ENCODE measurements at regions not wholly inside any gene's neighbourhood (a gene's known extent, or its start where the extent isn't known, plus 50 kb on each side); places are given as distances from the start of the nearest gene placed in this dataset.
"Not testable (repeated sequence)": the region's sequence is repeated elsewhere in the genome, so short reads cannot be mapped to it uniquely, and the experiment has no call there.

DNA sequence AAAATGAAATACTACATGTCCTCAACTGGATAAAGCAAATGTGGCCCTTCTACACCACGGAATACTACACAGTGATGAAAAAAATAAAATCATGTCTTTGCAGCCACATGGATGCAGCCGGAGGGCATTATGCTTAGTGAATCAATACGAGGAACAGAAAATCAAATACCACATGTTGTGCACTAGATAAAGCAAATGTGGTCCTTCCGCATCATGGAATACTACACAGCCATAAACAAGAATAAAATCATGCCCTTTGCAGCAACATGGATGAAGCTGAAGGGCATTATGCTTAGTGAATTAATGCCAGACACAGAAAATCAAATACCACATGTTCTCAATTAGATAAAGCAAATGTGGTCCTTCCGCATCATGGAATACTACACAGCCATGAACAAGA lies 204.4 kb downstream of the GOLGA6L6 start:
- H3K4me3 ChIP-seq (ENCODE audit: low read length in 3 of 3); H3K4me1 ChIP-seq (ENCODE audit: control insufficient read depth in 2 of 3, insufficient read depth in 2 of 3, low read depth in 1 of 3, low read length in 3 of 3); DNase-seq; intact Hi-C loops (cut with DNase I); H3K9ac ChIP-seq (ENCODE audit: low read length in 3 of 3); H3K36me3 ChIP-seq (ENCODE audit: control insufficient read depth in 2 of 3, insufficient read depth in 3 of 3, low read length in 3 of 3); H3K27me3 ChIP-seq (ENCODE audit: control insufficient read depth, insufficient read depth, low read length); FAIRE-seq; H3K27ac ChIP-seq (ENCODE audit: low read depth in 2 of 2, low read length in 2 of 2): not testable (repeated sequence)
- peaks cover 0 to 23% (median 0%) of the 10 kb centered on the region in 3 donors for H3K9me3 ChIP-seq (ENCODE audit: control insufficient read depth in 2 of 3, insufficient read depth in 1 of 3, low read length in 3 of 3)

DNA sequence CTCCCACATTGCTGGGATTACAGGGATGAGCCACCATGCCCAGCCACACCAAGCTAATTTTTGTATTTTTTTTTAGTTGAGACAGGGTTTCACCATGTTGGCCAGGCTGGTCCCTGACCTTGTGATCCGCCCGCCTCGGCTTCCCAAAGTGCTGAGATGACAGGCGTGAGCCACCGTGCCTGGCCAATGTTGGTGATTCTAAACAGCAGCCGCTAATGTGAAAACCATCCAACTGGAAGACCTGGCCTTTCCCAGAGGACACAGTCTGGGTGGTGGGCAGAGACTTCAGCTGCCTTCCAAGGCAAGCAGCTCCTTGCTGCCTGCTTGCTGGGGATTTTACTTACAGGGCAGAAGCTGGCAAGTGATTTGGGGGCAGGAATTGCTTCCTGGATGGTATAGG lies 207.1 kb downstream of the GOLGA6L6 start:
- H3K9me3 ChIP-seq (ENCODE audit: control insufficient read depth in 2 of 3, insufficient read depth in 1 of 3, low read length in 3 of 3); H3K9ac ChIP-seq (ENCODE audit: low read length in 3 of 3); H3K4me3 ChIP-seq (ENCODE audit: low read length in 3 of 3); H3K36me3 ChIP-seq (ENCODE audit: control insufficient read depth in 2 of 3, insufficient read depth in 3 of 3, low read length in 3 of 3); H3K4me1 ChIP-seq (ENCODE audit: control insufficient read depth in 2 of 3, insufficient read depth in 2 of 3, low read depth in 1 of 3, low read length in 3 of 3); H3K27ac ChIP-seq (ENCODE audit: low read depth in 2 of 2, low read length in 2 of 2); FAIRE-seq; intact Hi-C loops (cut with DNase I); H3K27me3 ChIP-seq (ENCODE audit: control insufficient read depth, insufficient read depth, low read length): not testable (repeated sequence)
- DNase-seq, result peak in 1 of 5 donors; percentile 41

DNA sequence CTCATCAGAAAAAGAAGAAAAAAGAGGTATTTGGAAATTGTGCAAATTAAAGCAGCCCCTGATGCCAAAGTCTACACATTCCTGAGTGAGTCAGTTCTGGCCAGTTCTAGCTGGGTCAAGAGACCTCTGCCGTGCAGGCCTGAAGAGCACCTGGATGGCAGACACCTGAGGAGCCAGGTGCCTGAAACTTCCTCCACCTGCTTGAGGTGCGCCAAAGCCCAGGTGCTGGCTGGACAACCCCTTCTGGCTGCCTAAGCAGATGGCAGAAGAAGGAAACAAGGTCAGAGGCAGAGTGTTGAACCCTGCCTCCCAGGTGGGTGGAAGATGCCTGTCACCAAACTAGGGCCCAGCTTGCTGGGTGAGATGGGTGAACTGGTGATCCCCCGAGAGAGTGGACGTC lies 215.8 kb downstream of the GOLGA6L6 start:
- H3K4me1 ChIP-seq (ENCODE audit: control insufficient read depth in 2 of 3, insufficient read depth in 2 of 3, low read depth in 1 of 3, low read length in 3 of 3); FAIRE-seq; H3K36me3 ChIP-seq (ENCODE audit: control insufficient read depth in 2 of 3, insufficient read depth in 3 of 3, low read length in 3 of 3); H3K4me3 ChIP-seq (ENCODE audit: low read length in 3 of 3); DNase-seq; H3K9ac ChIP-seq (ENCODE audit: low read length in 3 of 3); H3K27me3 ChIP-seq (ENCODE audit: control insufficient read depth, insufficient read depth, low read length); H3K9me3 ChIP-seq (ENCODE audit: control insufficient read depth in 2 of 3, insufficient read depth in 1 of 3, low read length in 3 of 3); intact Hi-C loops (cut with DNase I): not testable (repeated sequence)
- peak overlapping the region; percentile 70 to 85 for H3K27ac ChIP-seq (ENCODE audit: low read depth in 2 of 2, low read length in 2 of 2)

DNA sequence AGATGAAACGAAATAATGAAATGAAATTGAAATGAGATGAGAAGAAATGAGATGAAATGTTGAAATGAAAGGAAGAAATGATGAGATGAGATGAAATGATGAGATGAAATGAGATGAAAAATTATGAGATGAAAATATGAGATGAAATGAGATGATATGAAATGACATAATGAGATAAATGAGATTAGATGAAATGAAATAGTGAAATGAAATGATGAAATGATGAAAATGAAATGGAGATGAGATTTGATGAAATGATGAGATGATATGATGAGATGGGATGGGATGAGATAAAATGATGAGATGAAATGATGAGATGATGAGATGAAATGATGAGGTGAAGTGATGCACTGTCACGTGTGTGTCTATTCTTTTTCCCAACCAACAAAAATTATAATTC lies 224.5 kb downstream of the GOLGA6L6 start:
- FAIRE-seq; intact Hi-C loops (cut with DNase I): not testable (repeated sequence)

DNA sequence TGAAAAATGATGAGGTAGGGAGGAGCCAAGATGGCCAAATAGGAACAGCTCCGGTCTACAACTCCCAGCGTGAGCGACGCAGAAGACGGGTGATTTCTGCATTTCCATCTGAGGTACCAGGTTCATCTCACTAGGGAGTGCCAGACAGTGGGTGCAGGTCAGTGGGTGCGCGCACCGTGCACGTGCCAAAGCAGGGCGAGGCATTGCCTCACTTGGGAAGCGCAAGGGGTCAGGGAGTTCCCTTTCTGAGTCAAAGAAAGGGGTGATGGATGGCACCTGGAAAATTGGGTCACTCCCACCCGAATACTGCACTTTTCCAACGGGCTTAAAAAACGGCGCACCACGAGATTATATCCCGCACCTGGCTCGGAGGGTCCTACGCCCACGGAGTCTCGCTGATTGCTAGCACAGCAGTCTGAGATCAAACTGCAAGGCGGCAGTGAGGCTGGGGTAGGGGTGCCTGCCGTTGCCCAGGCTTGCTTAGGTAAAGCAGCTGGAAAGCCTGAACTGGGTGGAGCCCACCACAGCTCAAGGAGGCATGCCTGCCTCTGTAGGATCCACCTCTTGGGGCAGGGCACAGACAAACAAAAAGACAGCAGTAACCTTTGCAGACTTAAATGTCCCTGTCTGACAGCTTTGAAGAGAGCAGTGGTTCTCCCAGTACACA lies 230.5 kb downstream of the GOLGA6L6 start:
- H3K9ac ChIP-seq (ENCODE audit: low read length in 3 of 3), result not testable (repeated sequence)

More for the DNA sequence above, 224.5 kb downstream of the GOLGA6L6 start:
- not testable (repeated sequence) for DNase-seq; H3K27ac ChIP-seq (ENCODE audit: low read depth in 2 of 2, low read length in 2 of 2); H3K9ac ChIP-seq (ENCODE audit: low read length in 3 of 3); H3K27me3 ChIP-seq (ENCODE audit: control insufficient read depth, insufficient read depth, low read length); H3K9me3 ChIP-seq (ENCODE audit: control insufficient read depth in 2 of 3, insufficient read depth in 1 of 3, low read length in 3 of 3); H3K36me3 ChIP-seq (ENCODE audit: control insufficient read depth in 2 of 3, insufficient read depth in 3 of 3, low read length in 3 of 3); H3K4me3 ChIP-seq (ENCODE audit: low read length in 3 of 3); H3K4me1 ChIP-seq (ENCODE audit: control insufficient read depth in 2 of 3, insufficient read depth in 2 of 3, low read depth in 1 of 3, low read length in 3 of 3)

DNA sequence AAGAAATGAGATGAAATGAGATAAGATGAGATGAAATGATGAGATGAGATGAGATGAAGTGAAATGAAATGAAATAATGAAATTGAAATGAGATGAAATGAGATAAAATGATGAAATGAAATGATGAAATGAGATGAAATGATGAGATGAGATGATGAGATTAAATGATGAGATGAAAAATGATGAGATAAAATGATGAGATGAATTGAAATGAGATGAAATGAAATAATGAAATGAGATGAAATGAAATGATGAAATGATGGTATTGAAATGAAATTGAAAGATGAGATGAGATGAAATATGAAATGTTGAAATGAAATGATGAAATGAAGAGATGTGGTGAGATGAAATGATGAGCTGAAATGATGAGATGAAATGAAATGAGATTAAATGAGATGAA lies 231.0 kb downstream of the GOLGA6L6 start:
- H3K4me1 ChIP-seq (ENCODE audit: control insufficient read depth in 2 of 3, insufficient read depth in 2 of 3, low read depth in 1 of 3, low read length in 3 of 3), result no peaks in the 10 kb centered on the region
- H3K36me3 ChIP-seq (ENCODE audit: control insufficient read depth in 2 of 3, insufficient read depth in 3 of 3, low read length in 3 of 3), result no peaks in the 10 kb centered on the region
- H3K4me3 ChIP-seq (ENCODE audit: low read length in 3 of 3), result no peak overlapping the region
- no peaks in the 10 kb centered on the region for H3K27me3 ChIP-seq (ENCODE audit: control insufficient read depth, insufficient read depth, low read length)
- no peak for FAIRE-seq
- intact Hi-C loops (cut with DNase I), result no loop called here
- H3K9ac ChIP-seq (ENCODE audit: low read length in 3 of 3), result no peak overlapping the region
- peaks cover 0 to 5% (median 0%) of the 10 kb centered on the region in 3 donors for H3K9me3 ChIP-seq (ENCODE audit: control insufficient read depth in 2 of 3, insufficient read depth in 1 of 3, low read length in 3 of 3)
- TF ChIP-seq, protein P1, sequence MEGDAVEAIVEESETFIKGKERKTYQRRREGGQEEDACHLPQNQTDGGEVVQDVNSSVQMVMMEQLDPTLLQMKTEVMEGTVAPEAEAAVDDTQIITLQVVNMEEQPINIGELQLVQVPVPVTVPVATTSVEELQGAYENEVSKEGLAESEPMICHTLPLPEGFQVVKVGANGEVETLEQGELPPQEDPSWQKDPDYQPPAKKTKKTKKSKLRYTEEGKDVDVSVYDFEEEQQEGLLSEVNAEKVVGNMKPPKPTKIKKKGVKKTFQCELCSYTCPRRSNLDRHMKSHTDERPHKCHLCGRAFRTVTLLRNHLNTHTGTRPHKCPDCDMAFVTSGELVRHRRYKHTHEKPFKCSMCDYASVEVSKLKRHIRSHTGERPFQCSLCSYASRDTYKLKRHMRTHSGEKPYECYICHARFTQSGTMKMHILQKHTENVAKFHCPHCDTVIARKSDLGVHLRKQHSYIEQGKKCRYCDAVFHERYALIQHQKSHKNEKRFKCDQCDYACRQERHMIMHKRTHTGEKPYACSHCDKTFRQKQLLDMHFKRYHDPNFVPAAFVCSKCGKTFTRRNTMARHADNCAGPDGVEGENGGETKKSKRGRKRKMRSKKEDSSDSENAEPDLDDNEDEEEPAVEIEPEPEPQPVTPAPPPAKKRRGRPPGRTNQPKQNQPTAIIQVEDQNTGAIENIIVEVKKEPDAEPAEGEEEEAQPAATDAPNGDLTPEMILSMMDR (IDR thresholded peaks at IDR 0.05; ENCODE audit: borderline replicate concordance, extremely low read depth, insufficient read depth), result no peak
- no peak for DNase-seq
- H3K27ac ChIP-seq (ENCODE audit: low read depth in 2 of 2, low read length in 2 of 2), result no peak overlapping the region

More for the DNA sequence above, 230.5 kb downstream of the GOLGA6L6 start:
- H3K4me3 ChIP-seq (ENCODE audit: low read length in 3 of 3); H3K4me1 ChIP-seq (ENCODE audit: control insufficient read depth in 2 of 3, insufficient read depth in 2 of 3, low read depth in 1 of 3, low read length in 3 of 3); H3K27ac ChIP-seq (ENCODE audit: low read depth in 2 of 2, low read length in 2 of 2); H3K27me3 ChIP-seq (ENCODE audit: control insufficient read depth, insufficient read depth, low read length); H3K36me3 ChIP-seq (ENCODE audit: control insufficient read depth in 2 of 3, insufficient read depth in 3 of 3, low read length in 3 of 3); intact Hi-C loops (cut with DNase I); FAIRE-seq; H3K9me3 ChIP-seq (ENCODE audit: control insufficient read depth in 2 of 3, insufficient read depth in 1 of 3, low read length in 3 of 3): not testable (repeated sequence)
- DNase-seq, result peak in 1 of 5 donors; percentile 56

DNA sequence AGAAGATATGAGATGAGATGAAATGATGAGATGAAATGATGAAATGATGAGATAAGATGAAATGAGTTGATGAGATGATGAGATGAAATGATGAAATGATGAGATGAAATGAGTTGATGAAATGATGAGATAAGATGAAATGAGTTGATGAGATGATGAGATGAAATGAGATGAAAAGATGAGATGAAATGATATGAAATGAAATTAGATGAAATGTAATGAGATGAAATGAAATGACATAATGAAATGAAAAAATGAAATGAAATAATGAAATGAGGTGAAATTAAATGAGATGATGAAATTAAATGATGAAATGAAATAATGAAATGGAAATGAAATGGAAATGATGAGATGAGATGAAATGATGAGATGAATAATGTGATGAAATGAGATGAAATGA lies 231.6 kb downstream of the GOLGA6L6 start:
- H3K4me1 ChIP-seq (ENCODE audit: control insufficient read depth in 2 of 3, insufficient read depth in 2 of 3, low read depth in 1 of 3, low read length in 3 of 3); H3K36me3 ChIP-seq (ENCODE audit: control insufficient read depth in 2 of 3, insufficient read depth in 3 of 3, low read length in 3 of 3); H3K9ac ChIP-seq (ENCODE audit: low read length in 3 of 3); H3K9me3 ChIP-seq (ENCODE audit: control insufficient read depth in 2 of 3, insufficient read depth in 1 of 3, low read length in 3 of 3); intact Hi-C loops (cut with DNase I); H3K27ac ChIP-seq (ENCODE audit: low read depth in 2 of 2, low read length in 2 of 2); DNase-seq; FAIRE-seq; H3K27me3 ChIP-seq (ENCODE audit: control insufficient read depth, insufficient read depth, low read length); H3K4me3 ChIP-seq (ENCODE audit: low read length in 3 of 3): not testable (repeated sequence)

DNA sequence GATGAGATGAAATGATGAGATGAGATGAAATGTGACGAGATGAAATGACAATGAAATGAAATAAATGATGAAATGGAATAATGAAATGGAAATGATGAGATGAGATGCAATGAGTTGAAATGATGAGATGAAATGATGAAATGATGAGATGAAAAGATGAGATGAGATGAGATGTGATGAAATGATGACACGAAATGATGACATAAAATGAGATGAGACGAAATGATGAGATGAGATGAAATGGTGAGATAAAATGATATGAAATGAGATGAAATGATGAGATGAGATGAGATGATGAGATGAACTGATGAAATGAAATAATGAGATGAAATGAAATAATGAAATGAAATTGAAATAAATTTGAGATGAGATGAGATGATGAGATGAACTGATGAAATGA lies 232.2 kb downstream of the GOLGA6L6 start:
- H3K4me1 ChIP-seq (ENCODE audit: control insufficient read depth in 2 of 3, insufficient read depth in 2 of 3, low read depth in 1 of 3, low read length in 3 of 3); intact Hi-C loops (cut with DNase I); H3K36me3 ChIP-seq (ENCODE audit: control insufficient read depth in 2 of 3, insufficient read depth in 3 of 3, low read length in 3 of 3); H3K9ac ChIP-seq (ENCODE audit: low read length in 3 of 3); H3K27ac ChIP-seq (ENCODE audit: low read depth in 2 of 2, low read length in 2 of 2); FAIRE-seq; DNase-seq; H3K9me3 ChIP-seq (ENCODE audit: control insufficient read depth in 2 of 3, insufficient read depth in 1 of 3, low read length in 3 of 3); H3K27me3 ChIP-seq (ENCODE audit: control insufficient read depth, insufficient read depth, low read length); H3K4me3 ChIP-seq (ENCODE audit: low read length in 3 of 3): not testable (repeated sequence)

Data from kidney (tissue), 13 donors.